Astrocyte of the spinal cord (primary cell): ENCODE measurements at regions not wholly inside any gene's neighbourhood (a gene's known extent, or its start where the extent isn't known, plus 50 kb on each side); places are given as distances from the start of the nearest gene placed in this dataset.
"Not testable (repeated sequence)": the region's sequence is repeated elsewhere in the genome, so short reads cannot be mapped to it uniquely, and the experiment has no call there.

Experiments
- DNase-seq: peaks from one replicate; pipeline ENCODE4 v3.0.0; 2011; ENCODE audit warnings: low read depth, low spot score
- H3K4me3 ChIP-seq: 2 replicates; pipeline ENCODE4 v1.5.1; 2011; ENCODE audit warnings: low read depth, mild to moderate bottlenecking, low read length, moderate library complexity
- CTCF ChIP-seq: IDR thresholded peaks from 2 replicates; pipeline ENCODE4 v1.5.1; 2012; ENCODE audit warnings: low read depth, mild to moderate bottlenecking, low read length, inconsistent platforms
- in situ Hi-C: cut with HindIII; loops from 2 replicates; pipeline ENCODE4 v1.10.0; 2017; ENCODE audit warnings: low sequenced_read_pairs

- in situ Hi-C loops = no loop called here
- DNase-seq = no peak
- H3K4me3 ChIP-seq = no peak overlapping the region
- no peak for TF ChIP-seq CTCF
Observed at GRCh38 chr4:103423261-103423660, 225.1 kb upstream of the CENPE start.

- H3K4me3 ChIP-seq = no peak overlapping the region
- in situ Hi-C loops = no loop called here
- no peak for DNase-seq
- TF ChIP-seq CTCF = no peak
Observed at GRCh38 chr4:103422467-103423219, 224.5 kb upstream of the CENPE start.

GRCh38 chr4:103415801-103416200, 217.7 kb upstream of the CENPE start:
- in situ Hi-C loops = no loop called here
- TF ChIP-seq CTCF = no peak
- DNase-seq = no peak
- H3K4me3 ChIP-seq = no peak overlapping the region

- in situ Hi-C loops, DNase-seq, H3K4me3 ChIP-seq: not testable (repeated sequence)
Observed at GRCh38 chr4:103412646-103413045, 214.5 kb upstream of the CENPE start.

GRCh38 chr4:103410386-103410785, 212.2 kb upstream of the CENPE start:
- in situ Hi-C loops = no loop called here
- H3K4me3 ChIP-seq = no peak overlapping the region
- DNase-seq = no peak
- no peak for TF ChIP-seq CTCF

GRCh38 chr4:103405415-103405814, 207.3 kb upstream of the CENPE start:
- no peak for DNase-seq
- H3K4me3 ChIP-seq = no peak overlapping the region
- in situ Hi-C loops = no loop called here
- no peak for TF ChIP-seq CTCF

GRCh38 chr4:103403619-103404018, 205.5 kb upstream of the CENPE start:
- in situ Hi-C loops = no loop called here
- no peak for DNase-seq
- no peak overlapping the region for H3K4me3 ChIP-seq
- TF ChIP-seq CTCF = no peak
